Gastroesophageal sphincter (tissue), 3 donors: ENCODE measurements at regions not wholly inside any gene's neighbourhood (a gene's known extent, or its start where the extent isn't known, plus 50 kb on each side); places are given as distances from the start of the nearest gene placed in this dataset.

Experiments
- EP300 ChIP-seq: sonication (generic); formaldehyde crosslinking; IDR thresholded peaks from one replicate; pipeline ENCODE4 v1.6.1; 2017; ENCODE audit warnings: antibody characterized with exemption, mild to moderate bottlenecking
- POLR2A ChIP-seq, 2 donors: fragments of 450-650 bp; IDR thresholded peaks; one replicate each; pipeline ENCODE4 v1.6.1; 2017; ENCODE audit warnings: antibody characterized with exemption in 2 of 2, mild to moderate bottlenecking in 2 of 2, moderate library complexity in 1 of 2
- POLR2AphosphoS5 ChIP-seq: sonication (generic); formaldehyde crosslinking; IDR thresholded peaks from one replicate; pipeline ENCODE4 v1.6.1; 2017; ENCODE audit warnings: antibody characterized with exemption
- TF ChIP-seq, protein P1 (sequence below), 4 experiments: fragments of 200-600 bp in 2 of 4; fragments of 450-650 bp in 2 of 4; sonication (generic) in 1 of 4; IDR thresholded peaks; one replicate each; pipeline ENCODE4 v1.5.1; 2017 to 2019; ENCODE audit warnings: antibody characterized with exemption in 4 of 4, mild to moderate bottlenecking in 2 of 4, moderate library complexity in 2 of 4

DNA sequence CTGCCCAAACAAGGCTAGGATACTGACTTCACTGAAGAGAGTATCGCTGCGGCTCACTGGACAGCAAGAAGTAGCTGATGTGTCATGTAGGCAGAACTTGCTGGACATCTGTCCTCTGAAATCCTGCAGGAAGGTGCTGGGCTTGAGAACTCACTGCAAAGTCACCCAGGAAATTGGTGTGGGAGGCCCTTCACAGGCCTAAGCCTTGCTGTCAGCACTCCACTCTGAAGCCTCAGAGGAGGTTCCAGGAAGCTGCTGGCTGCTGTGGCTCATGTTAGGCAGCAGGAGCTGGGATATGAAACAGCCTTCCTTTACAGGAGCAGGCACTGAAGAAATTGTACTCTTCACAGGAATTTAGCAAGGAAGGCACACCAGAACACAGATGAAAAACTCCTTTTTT is 88.3 kb upstream of the CCDC68 start:
- TF ChIP-seq POLR2A (IDR thresholded peaks at IDR 0.05) (no peak), POLR2AphosphoS5 (no peak), EP300 (no peak)
- TF ChIP-seq, protein P1, sequence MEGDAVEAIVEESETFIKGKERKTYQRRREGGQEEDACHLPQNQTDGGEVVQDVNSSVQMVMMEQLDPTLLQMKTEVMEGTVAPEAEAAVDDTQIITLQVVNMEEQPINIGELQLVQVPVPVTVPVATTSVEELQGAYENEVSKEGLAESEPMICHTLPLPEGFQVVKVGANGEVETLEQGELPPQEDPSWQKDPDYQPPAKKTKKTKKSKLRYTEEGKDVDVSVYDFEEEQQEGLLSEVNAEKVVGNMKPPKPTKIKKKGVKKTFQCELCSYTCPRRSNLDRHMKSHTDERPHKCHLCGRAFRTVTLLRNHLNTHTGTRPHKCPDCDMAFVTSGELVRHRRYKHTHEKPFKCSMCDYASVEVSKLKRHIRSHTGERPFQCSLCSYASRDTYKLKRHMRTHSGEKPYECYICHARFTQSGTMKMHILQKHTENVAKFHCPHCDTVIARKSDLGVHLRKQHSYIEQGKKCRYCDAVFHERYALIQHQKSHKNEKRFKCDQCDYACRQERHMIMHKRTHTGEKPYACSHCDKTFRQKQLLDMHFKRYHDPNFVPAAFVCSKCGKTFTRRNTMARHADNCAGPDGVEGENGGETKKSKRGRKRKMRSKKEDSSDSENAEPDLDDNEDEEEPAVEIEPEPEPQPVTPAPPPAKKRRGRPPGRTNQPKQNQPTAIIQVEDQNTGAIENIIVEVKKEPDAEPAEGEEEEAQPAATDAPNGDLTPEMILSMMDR (IDR thresholded peaks at IDR 0.05), result no peak
